HCT116 (cell line): ENCODE measurements at regions not wholly inside any gene's neighbourhood (a gene's known extent, or its start where the extent isn't known, plus 50 kb on each side); places are given as distances from the start of the nearest gene placed in this dataset.
"Not testable (repeated sequence)": the region's sequence is repeated elsewhere in the genome, so short reads cannot be mapped to it uniquely, and the experiment has no call there.

Source experiments
- ATAC-seq: fragments of 200-7000 bp; cut with Tn5 transposase; 2 replicates; pipeline ENCODE4 v1.9.1; 2020; ENCODE audit warnings: mild to moderate bottlenecking, moderate library complexity
- BruUV-seq: library from RNA; stranded (reverse); fragments of 400-500 nt; replicated peaks from 2 replicates; lab custom pipeline; 2021; lab: Mats Ljungman, UMichigan
- CTCF ChIA-PET: fragments of 300-600 bp; sonication (Branson Sonifier 250); formaldehyde crosslinking; loops from one replicate; lab custom pipeline; 2021; ENCODE audit warnings: antibody characterized with exemption; lab: Charles Lee
- POLR2A ChIA-PET: fragments of 300-600, 350-600 bp; sonication (Branson Sonifier 250); formaldehyde crosslinking; loops from one replicate; lab custom pipeline; 2021; ENCODE audit warnings: antibody characterized with exemption; lab: Charles Lee
- RAD21 ChIA-PET, 2 experiments: fragments of 300-600 bp; sonication (Branson Sonifier 250); formaldehyde crosslinking; loops; one replicate each; lab custom pipeline; 2023; ENCODE audit warnings: low total read pairs in 2 of 2; ENCODE audit not compliant: uncharacterized antibody in 2 of 2, unreplicated experiment in 2 of 2, low non-redundant PET in 1 of 2; lab: Charles Lee
- DNase-seq: peaks from one replicate; pipeline ENCODE4 v3.0.0-alpha.2; 2010; ENCODE audit warnings: low read depth, low spot score
- H2AFZ ChIP-seq: fragments of 200-600 bp; shearing (Covaris generic), sonication (generic); 2 replicates; pipeline ENCODE4 v1.6.1; 2017; ENCODE audit warnings: low read depth, mixed run types, mixed read lengths, antibody characterized with exemption, low read length; ENCODE audit not compliant: poor library complexity, severe bottlenecking
- H3K27ac ChIP-seq: 2 replicates; pipeline ENCODE4 v1.5.1; 2012; ENCODE audit warnings: low read depth, low read length
- H3K27me3 ChIP-seq: fragments of 200-600 bp; sonication (generic); 2 replicates; pipeline ENCODE4 v1.6.1; 2016; ENCODE audit warnings: mixed run types, low read length, mixed read lengths; ENCODE audit not compliant: insufficient read depth
- H3K36me3 ChIP-seq, 2 experiments: fragments of 200-500 bp in 1 of 2; fragments of 200-600 bp in 1 of 2; sonication (Bioruptor generic) in 1 of 2; sonication (generic) in 1 of 2; 2 replicates each; pipeline versions ENCODE4 v1.5.1 to v1.6.1; 2014 to 2016; ENCODE audit warnings: low read length in 2 of 2, inconsistent platforms in 1 of 2, mixed read lengths in 1 of 2, mixed run types in 1 of 2; ENCODE audit not compliant: insufficient read depth in 2 of 2, control insufficient read depth in 1 of 2
- H3K4me1 ChIP-seq, 2 experiments: fragments of 200-600 bp in 1 of 2; sonication (generic) in 1 of 2; 2 replicates each; pipeline versions ENCODE4 v1.5.1 to v1.6.1; 2012 to 2017; ENCODE audit warnings: low read length in 2 of 2, inconsistent platforms in 1 of 2, mild to moderate bottlenecking in 1 of 2, mixed read lengths in 1 of 2, mixed run types in 1 of 2, moderate library complexity in 1 of 2; ENCODE audit not compliant: insufficient read depth in 2 of 2, control insufficient read depth in 1 of 2
- H3K4me2 ChIP-seq: fragments of 200-600 bp; sonication (generic); 2 replicates; pipeline ENCODE4 v1.6.1; 2017; ENCODE audit warnings: mixed run types, low read length, mixed read lengths
- H3K4me3 ChIP-seq, 2 experiments: fragments of 200-600 bp in 1 of 2; sonication (generic) in 1 of 2; replicated peaks in 1 of 2; 2 replicates each; pipeline ENCODE4 v1.5.1; 2011 to 2016; ENCODE audit warnings: low read length in 2 of 2, control low read depth in 1 of 2, low read depth in 1 of 2, mild to moderate bottlenecking in 1 of 2, mixed read lengths in 1 of 2, mixed run types in 1 of 2
- H3K79me2 ChIP-seq: fragments of 200-600 bp; sonication (generic); 2 replicates; pipeline ENCODE4 v1.6.1; 2017; ENCODE audit warnings: mild to moderate bottlenecking, mixed run types, low read length, moderate library complexity, mixed read lengths; ENCODE audit not compliant: insufficient read depth
- H3K9ac ChIP-seq: fragments of 200-600 bp; sonication (generic); 2 replicates; pipeline ENCODE4 v1.6.1; 2016; ENCODE audit warnings: low read length, mixed read lengths
- H3K9me2 ChIP-seq: fragments of 200-600 bp; sonication (generic), shearing (Covaris generic); 2 replicates; pipeline ENCODE4 v1.6.1; 2017; ENCODE audit warnings: mixed run types, mild to moderate bottlenecking, moderate library complexity; ENCODE audit not compliant: insufficient read depth
- H3K9me3 ChIP-seq, 2 experiments: fragments of 200-500 bp in 1 of 2; fragments of 200-600 bp in 1 of 2; sonication (Bioruptor generic) in 1 of 2; sonication (generic) in 1 of 2; 2 replicates each; pipeline ENCODE4 v1.6.1; 2014 to 2017; ENCODE audit warnings: low read length in 2 of 2, mixed read lengths in 2 of 2, inconsistent platforms in 1 of 2, low read depth in 1 of 2, mild to moderate bottlenecking in 1 of 2, mixed run types in 1 of 2, moderate library complexity in 1 of 2; ENCODE audit not compliant: control insufficient read depth in 1 of 2, insufficient read depth in 1 of 2
- H4K20me1 ChIP-seq: fragments of 200-600 bp; sonication (generic), shearing (Covaris generic); 2 replicates; pipeline ENCODE4 v1.6.1; 2017; ENCODE audit warnings: mixed run types, mild to moderate bottlenecking, moderate library complexity; ENCODE audit not compliant: insufficient read depth
- CBX3 ChIP-seq: IDR thresholded peaks from 2 replicates; pipeline ENCODE4 v1.6.1; 2012; ENCODE audit warnings: low read depth
- CEBPB ChIP-seq: IDR thresholded peaks from 2 replicates; pipeline ENCODE4 v1.6.1; 2012; ENCODE audit warnings: low read depth
- EZH2 ChIP-seq: fragments of 200-600 bp; sonication (generic); IDR thresholded peaks from 2 replicates; pipeline ENCODE4 v1.6.1; 2017; ENCODE audit warnings: antibody characterized with exemption, mixed run types
- EZH2phosphoT487 ChIP-seq: fragments of 200-600 bp; IDR thresholded peaks from 2 replicates; pipeline ENCODE4 v1.6.1; 2018; ENCODE audit warnings: antibody characterized with exemption, borderline replicate concordance
- FOSL1 ChIP-seq: IDR thresholded peaks from 2 replicates; pipeline ENCODE4 v1.6.1; 2012; ENCODE audit warnings: low read depth
- REST ChIP-seq: IDR thresholded peaks from 2 replicates; pipeline ENCODE4 v1.6.1; 2012; ENCODE audit warnings: low read depth
- SIN3A ChIP-seq: IDR thresholded peaks from 2 replicates; pipeline ENCODE4 v1.6.1; 2012; ENCODE audit warnings: low read depth
- SRF ChIP-seq: IDR thresholded peaks from 2 replicates; pipeline ENCODE4 v1.6.1; 2012; ENCODE audit warnings: low read depth
- ZNF274 ChIP-seq: fragments of 200-500 bp; sonication (Bioruptor generic); IDR thresholded peaks from 2 replicates; pipeline ENCODE4 v1.6.1; 2014; ENCODE audit warnings: mild to moderate bottlenecking, low read depth, low read length, inconsistent platforms
- intact Hi-C: fragments of 100-400 bp; cut with micrococcal nuclease; formaldehyde crosslinking; loops from 2 replicates; pipeline ENCODE4 v1.10.0; 2022

- H4K20me1 ChIP-seq, result no peaks in the 10 kb centered on the region
- CTCF ChIA-PET, result no interaction called here
- no peak overlapping the region for H3K9ac ChIP-seq
- H3K79me2 ChIP-seq, result no peaks in the 10 kb centered on the region
- H2AFZ ChIP-seq, result no peak overlapping the region
- no TSS peak for BruUV-seq
- H3K4me1 ChIP-seq, result peaks cover 0 to 6% of the 10 kb centered on the region in 2 experiments; a peak in 2 of 4 replicates
- no peaks in the 10 kb centered on the region for H3K9me3 ChIP-seq
- intact Hi-C loops, result no loop called here
- no peak overlapping the region for H3K27ac ChIP-seq
- H3K27me3 ChIP-seq, result no peaks in the 10 kb centered on the region
- no peak for TF ChIP-seq EZH2phosphoT487
- TF ChIP-seq ZNF274, result no peak
- TF ChIP-seq CBX3, result no peak
- no peak for TF ChIP-seq FOSL1
- TF ChIP-seq EZH2, result no peak
- TF ChIP-seq REST, result no peak
- TF ChIP-seq SRF, result no peak
- no peak for TF ChIP-seq CEBPB
- TF ChIP-seq SIN3A, result no peak
- POLR2A ChIA-PET, result no interaction called here
- ATAC-seq, result no peak
- no peaks in the 10 kb centered on the region for H3K36me3 ChIP-seq
- H3K4me2 ChIP-seq, result no peak overlapping the region
- no peaks in the 10 kb centered on the region for H3K9me2 ChIP-seq
- RAD21 ChIA-PET, result no interaction called here
- H3K4me3 ChIP-seq, result no peak overlapping the region
- no peak for DNase-seq
Measured at GRCh38 chr7:152516216-152516615, 80.4 kb upstream of the KMT2C start.

- DNase-seq, H4K20me1 ChIP-seq, POLR2A ChIA-PET, ATAC-seq, intact Hi-C loops, H3K9ac ChIP-seq, H3K27ac ChIP-seq, CTCF ChIA-PET, H3K9me2 ChIP-seq, H3K4me3 ChIP-seq, RAD21 ChIA-PET, H3K79me2 ChIP-seq, H3K4me2 ChIP-seq, BruUV-seq, H3K27me3 ChIP-seq, H3K4me1 ChIP-seq, H2AFZ ChIP-seq, H3K9me3 ChIP-seq, H3K36me3 ChIP-seq: not testable (repeated sequence)
Measured at GRCh38 chr7:152515266-152515950, 79.6 kb upstream of the KMT2C start.
